HepG2 (cell line): ENCODE measurements at regions not wholly inside any gene's neighbourhood (a gene's known extent, or its start where the extent isn't known, plus 50 kb on each side); places are given as distances from the start of the nearest gene placed in this dataset.

Experiments
- AKAP8 ChIP-seq: sonication (generic); formaldehyde crosslinking; IDR thresholded peaks from 2 replicates; pipeline ENCODE4 v1.5.1; 2020; ENCODE audit warnings: mild to moderate bottlenecking, missing genetic modification reagents
- ARID2 ChIP-seq: sonication (generic); formaldehyde crosslinking; IDR thresholded peaks from 2 replicates; pipeline ENCODE4 v1.8.1; 2022; ENCODE audit warnings: mild to moderate bottlenecking, missing genetic modification reagents, borderline replicate concordance
- CBX2 ChIP-seq, 2 experiments: fragments of 200-600 bp in 1 of 2; sonication (generic); formaldehyde crosslinking in 1 of 2; IDR thresholded peaks; 2 replicates each; pipeline versions ENCODE4 v1.7.0 to v1.8.1; 2018 to 2022; ENCODE audit warnings: low read depth in 2 of 2, low read length in 1 of 2, mild to moderate bottlenecking in 1 of 2, missing genetic modification reagents in 1 of 2
- ETV6 ChIP-seq: sonication (generic); formaldehyde crosslinking; conservative IDR thresholded peaks from 2 replicates; pipeline ENCODE4 v1.4.0; 2020; ENCODE audit warnings: missing genetic modification reagents
- GATA4 ChIP-seq: sonication (generic); IDR thresholded peaks from 2 replicates; pipeline ENCODE4 v1.6.1; 2016; ENCODE audit warnings: antibody characterized with exemption, low read depth, borderline replicate concordance
- KLF12 ChIP-seq: sonication (generic); formaldehyde crosslinking; IDR thresholded peaks from 2 replicates; pipeline ENCODE4 v1.4.0; 2020; ENCODE audit warnings: missing genetic modification reagents, borderline replicate concordance
- MAF1 ChIP-seq: sonication (generic); formaldehyde crosslinking; IDR thresholded peaks from 2 replicates; pipeline ENCODE4 v1.5.0; 2020; ENCODE audit warnings: missing genetic modification reagents, borderline replicate concordance
- MYC ChIP-seq: sonication (generic); formaldehyde crosslinking; IDR thresholded peaks from 2 replicates; pipeline ENCODE4 v1.9.0; 2021; ENCODE audit warnings: missing genetic modification reagents, borderline replicate concordance
- NCOA5 ChIP-seq: sonication (generic); formaldehyde crosslinking; IDR thresholded peaks from 2 replicates; pipeline ENCODE4 v1.4.0; 2020; ENCODE audit warnings: missing genetic modification reagents
- NCOR1 ChIP-seq: fragments of 200-600 bp; sonication (generic); IDR thresholded peaks from 2 replicates; pipeline ENCODE4 v1.7.0; 2017; ENCODE audit warnings: antibody characterized with exemption, low read length, borderline replicate concordance
- NKX3-1 ChIP-seq: sonication (generic); formaldehyde crosslinking; IDR thresholded peaks from 2 replicates; pipeline ENCODE4 v1.5.0; 2020; ENCODE audit warnings: missing genetic modification reagents
- POLR2A ChIP-seq, 2 experiments: IDR thresholded peaks; 2 replicates each; pipeline ENCODE4 v1.6.1; 2011; ENCODE audit warnings: low read depth in 2 of 2, low read length in 2 of 2, mild to moderate bottlenecking in 1 of 2, moderate library complexity in 1 of 2; ENCODE audit not compliant: insufficient read depth in 1 of 2
- SALL2 ChIP-seq: sonication (generic); formaldehyde crosslinking; IDR thresholded peaks from 2 replicates; pipeline ENCODE4 v1.8.1; 2023; ENCODE audit warnings: mild to moderate bottlenecking, missing genetic modification reagents, inconsistent platforms
- SPEN ChIP-seq: sonication (generic); formaldehyde crosslinking; IDR thresholded peaks from 2 replicates; pipeline ENCODE4 v1.5.1; 2020; ENCODE audit warnings: low read depth, mild to moderate bottlenecking, missing genetic modification reagents
- TBX2 ChIP-seq: sonication (generic); formaldehyde crosslinking; IDR thresholded peaks from 2 replicates; pipeline ENCODE4 v1.5.0; 2020; ENCODE audit warnings: missing genetic modification reagents, mild to moderate bottlenecking, borderline replicate concordance
- TEAD2 ChIP-seq: sonication (generic); formaldehyde crosslinking; IDR thresholded peaks from 2 replicates; pipeline ENCODE4 v1.9.0; 2021; ENCODE audit warnings: missing genetic modification reagents
- ZNF317 ChIP-seq: sonication (generic); formaldehyde crosslinking; IDR thresholded peaks from 2 replicates; pipeline ENCODE4 v1.5.0; 2020; ENCODE audit warnings: mild to moderate bottlenecking, missing genetic modification reagents
- ZNF333 ChIP-seq: sonication (generic); formaldehyde crosslinking; IDR thresholded peaks from 2 replicates; pipeline ENCODE4 v1.4.0; 2020; ENCODE audit warnings: mild to moderate bottlenecking, missing genetic modification reagents, borderline replicate concordance
- ZNF382 ChIP-seq: sonication (generic); formaldehyde crosslinking; IDR thresholded peaks from 2 replicates; pipeline ENCODE4 v1.5.0; 2020; ENCODE audit warnings: missing genetic modification reagents, mild to moderate bottlenecking, borderline replicate concordance
- ZNF451 ChIP-seq: sonication (generic); formaldehyde crosslinking; IDR thresholded peaks from 2 replicates; pipeline ENCODE4 v1.5.0; 2020; ENCODE audit warnings: mild to moderate bottlenecking, missing genetic modification reagents
- ZNF660 ChIP-seq: sonication (generic); formaldehyde crosslinking; IDR thresholded peaks from 2 replicates; pipeline ENCODE4 v1.5.1; 2020; ENCODE audit warnings: mild to moderate bottlenecking, low read depth, missing genetic modification reagents, borderline replicate concordance
- ZNF777 ChIP-seq: sonication (generic); formaldehyde crosslinking; IDR thresholded peaks from 2 replicates; pipeline ENCODE4 v1.4.0; 2020; ENCODE audit warnings: missing genetic modification reagents
- ZNF788 ChIP-seq: sonication (generic); formaldehyde crosslinking; IDR thresholded peaks from 2 replicates; pipeline ENCODE4 v1.5.0; 2020; ENCODE audit warnings: mild to moderate bottlenecking, missing genetic modification reagents, borderline replicate concordance
- ZNF841 ChIP-seq: sonication (generic); formaldehyde crosslinking; IDR thresholded peaks from 2 replicates; pipeline ENCODE4 v1.8.1; 2023; ENCODE audit warnings: missing genetic modification reagents, borderline replicate concordance
- TF ChIP-seq, protein P1 (sequence below): sonication (generic); formaldehyde crosslinking; IDR thresholded peaks from 2 replicates; pipeline ENCODE4 v1.4.0; 2020; ENCODE audit warnings: missing genetic modification reagents; ENCODE audit errors: not compliant biosample characterization

DNA sequence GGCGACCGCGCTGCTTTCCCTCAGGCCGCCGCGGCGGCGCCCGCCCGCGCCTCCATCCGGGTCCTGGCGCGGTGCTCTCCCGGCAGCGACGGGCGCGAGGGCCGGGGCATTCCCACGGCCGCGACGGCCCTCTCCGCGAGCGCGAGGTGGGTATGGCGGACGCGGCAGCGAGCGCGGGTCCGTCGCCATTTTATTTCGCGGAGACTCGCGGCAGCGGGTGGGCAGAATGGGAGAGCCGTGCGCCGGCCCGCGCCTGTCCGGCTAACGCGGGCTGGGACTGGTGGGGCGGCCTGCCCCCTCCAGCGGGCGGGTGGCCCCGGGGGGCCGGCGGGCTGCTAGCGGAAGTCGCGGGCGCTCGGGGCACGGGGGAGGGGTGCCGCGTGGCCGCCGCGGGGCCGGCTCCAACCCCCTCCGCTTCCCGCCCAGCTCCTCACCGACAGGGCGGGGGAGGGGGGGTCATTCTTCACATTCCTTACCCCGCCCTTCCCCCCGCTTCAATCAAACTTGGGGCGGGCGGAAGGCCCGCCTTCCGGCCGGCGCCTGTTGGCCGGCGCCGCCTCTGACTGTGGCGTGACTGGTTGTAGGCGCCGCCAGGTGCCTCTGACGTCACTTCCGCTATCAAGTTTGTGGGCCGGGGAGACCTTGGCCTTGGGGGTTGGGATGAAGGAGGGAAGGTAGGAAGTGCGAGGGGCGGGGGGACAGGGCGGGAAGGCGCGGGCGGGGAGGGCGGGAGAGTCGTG, 82.1 kb downstream of the PTPDC1 start (continued):
- TF ChIP-seq SALL2: peak; percentile 15; the same call in 1 of the 2 replicates
- TF ChIP-seq ZNF317 (CRISPR knock-in tag): 0 out of 2 replicates have a peak, but pooled peaks have one; percentile 12
- TF ChIP-seq NKX3-1: 0 out of 2 replicates have a peak, but pooled peaks have one; percentile 29
- TF ChIP-seq ZNF451 (CRISPR knock-in tag): peak; percentile 7; the same call in 1 of the 2 replicates
- TF ChIP-seq ZNF333 (CRISPR knock-in tag): no peak; the same call in 1 of the 2 replicates
- TF ChIP-seq, protein P1, sequence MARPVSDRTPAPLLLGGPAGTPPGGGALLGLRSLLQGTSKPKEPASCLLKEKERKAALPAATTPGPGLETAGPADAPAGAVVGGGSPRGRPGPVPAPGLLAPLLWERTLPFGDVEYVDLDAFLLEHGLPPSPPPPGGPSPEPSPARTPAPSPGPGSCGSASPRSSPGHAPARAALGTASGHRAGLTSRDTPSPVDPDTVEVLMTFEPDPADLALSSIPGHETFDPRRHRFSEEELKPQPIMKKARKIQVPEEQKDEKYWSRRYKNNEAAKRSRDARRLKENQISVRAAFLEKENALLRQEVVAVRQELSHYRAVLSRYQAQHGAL (CRISPR knock-in tag): no peak
- TF ChIP-seq NCOA5 (CRISPR knock-in tag): no peak
- TF ChIP-seq TEAD2 (CRISPR knock-in tag): no peak
- no peak for TF ChIP-seq GATA4
- peak; percentile 72 to 82 for TF ChIP-seq POLR2A (IDR thresholded peaks at IDR 0.05; ENCODE audit: insufficient read depth in 1 of 2, low read depth in 2 of 2, low read length in 2 of 2)
- 0 out of 2 replicates have a peak, but pooled peaks have one; percentile 75 for TF ChIP-seq ARID2 (CRISPR knock-in tag)
- TF ChIP-seq NCOR1: peak; percentile 77; the same call in 1 of the 2 replicates
- peak; percentile 1; the same call in 1 of the 2 replicates for TF ChIP-seq TBX2 (CRISPR knock-in tag)
- TF ChIP-seq MYC (CRISPR knock-in tag): 0 out of 2 replicates have a peak, but pooled peaks have one; percentile 34
- peak; percentile 0; the same call in 1 of the 2 replicates for TF ChIP-seq KLF12 (CRISPR knock-in tag)
- no peak for TF ChIP-seq ZNF382 (CRISPR knock-in tag)
- 0 out of 2 replicates have a peak, but pooled peaks have one; percentile 23 for TF ChIP-seq ZNF788
- TF ChIP-seq CBX2 (IDR thresholded peaks at IDR 0.05; ENCODE audit: low read depth, low read length): no peak
- no peak for TF ChIP-seq CBX2 (CRISPR knock-in tag; IDR thresholded peaks at IDR 0.05; ENCODE audit: low read depth)
- TF ChIP-seq ZNF660 (CRISPR knock-in tag): no peak
- TF ChIP-seq AKAP8 (CRISPR knock-in tag): peak; percentile 80; the same call in 1 of the 2 replicates
- TF ChIP-seq SPEN (CRISPR knock-in tag): peak; percentile 36; the same call in 1 of the 2 replicates
- TF ChIP-seq MAF1 (CRISPR knock-in tag): no peak; the same call in 1 of the 2 replicates
- no peak for TF ChIP-seq ETV6 (CRISPR knock-in tag)
- TF ChIP-seq ZNF777 (CRISPR knock-in tag): no peak
- no peak for TF ChIP-seq ZNF841 (CRISPR knock-in tag)
